Glomerular visceral epithelial cell (primary cell): ENCODE measurements at regions not wholly inside any gene's neighbourhood (a gene's known extent, or its start where the extent isn't known, plus 50 kb on each side); places are given as distances from the start of the nearest gene placed in this dataset.
A peak's percentile ranks its signal among the peaks of the same experiment; 100 is the strongest.
"Not testable (repeated sequence)": the region's sequence is repeated elsewhere in the genome, so short reads cannot be mapped to it uniquely, and the experiment has no call there.

Experiments used
- DNase-seq: peaks from one replicate; pipeline ENCODE4 v3.0.0-alpha.2; 2016; ENCODE audit errors: extremely low spot score

DNA sequence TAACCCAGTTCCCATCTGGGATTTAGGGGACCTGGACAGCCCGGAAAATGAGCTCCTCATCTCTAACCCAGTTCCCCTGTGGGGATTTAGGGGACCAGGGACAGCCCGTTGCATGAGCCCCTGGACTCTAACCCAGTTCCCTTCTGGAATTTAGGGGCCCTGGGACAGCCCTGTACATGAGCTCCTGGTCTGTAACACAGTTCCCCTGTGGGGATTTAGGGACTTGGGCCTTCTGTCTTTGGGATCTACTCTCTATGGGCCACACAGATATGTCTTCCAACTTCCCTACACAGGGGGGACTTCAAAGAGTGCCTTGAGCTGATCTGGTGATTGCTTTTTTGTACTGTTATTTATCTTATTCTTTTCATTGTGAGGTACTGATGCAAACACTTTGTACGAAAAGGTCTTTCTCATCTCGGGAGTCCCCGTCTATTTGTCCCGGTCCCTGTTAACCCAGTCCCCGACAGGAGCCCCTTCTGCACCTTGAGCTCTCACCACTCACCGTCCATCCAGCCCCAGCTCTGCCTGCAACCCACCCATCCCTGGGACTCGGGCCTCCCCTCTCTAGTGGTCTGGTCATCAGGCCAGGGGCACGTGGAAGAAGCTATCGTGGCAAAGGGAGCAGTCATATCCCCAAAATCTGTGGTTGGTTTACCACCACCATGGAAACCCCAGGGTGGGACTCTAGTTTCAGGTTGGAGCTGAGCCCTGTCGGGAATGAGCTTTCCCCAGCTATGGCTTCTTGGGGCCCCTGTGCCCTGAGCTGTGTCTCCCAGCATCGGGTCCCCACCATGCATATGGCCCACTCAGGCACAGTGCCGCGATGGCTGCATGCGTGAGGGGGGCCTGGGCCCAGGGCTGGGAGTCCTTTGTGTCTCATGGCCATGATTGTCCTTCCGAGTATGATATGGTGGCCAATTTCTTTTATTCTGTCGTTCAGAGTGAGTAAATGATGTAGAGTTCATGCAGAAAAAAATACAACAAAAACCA is 270.4 kb upstream of the PLCXD1 start:
- not testable (repeated sequence) for DNase-seq

DNA sequence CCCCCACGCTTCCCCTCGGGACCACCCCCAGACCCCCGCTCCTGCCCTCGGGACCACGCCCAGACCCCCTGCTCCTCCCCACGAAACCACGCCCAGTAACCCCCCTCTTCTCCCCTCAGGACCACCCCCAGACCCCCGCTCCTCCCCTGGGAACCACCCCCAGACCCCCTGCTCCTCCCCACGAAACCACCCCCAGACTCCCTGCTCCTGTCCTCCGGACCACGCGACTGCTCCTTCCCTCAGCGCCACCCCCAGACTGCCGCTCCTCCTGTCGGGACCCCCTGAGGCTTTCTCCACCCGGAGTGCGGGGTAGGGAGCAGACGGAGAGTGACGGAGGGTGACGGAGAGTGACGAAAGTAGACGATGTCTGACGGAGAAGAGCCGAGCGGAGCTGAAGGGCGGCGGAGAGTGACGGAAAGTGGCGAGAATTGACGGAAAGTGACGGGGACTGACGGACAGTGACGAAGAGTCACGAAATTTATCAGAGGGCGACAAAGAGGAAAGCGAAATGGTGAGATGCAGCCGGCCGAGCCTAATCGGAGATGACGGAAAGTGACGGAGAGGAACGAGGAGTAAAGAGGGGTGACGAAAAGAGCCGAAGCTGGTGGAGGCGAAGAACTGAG is 267.2 kb upstream of the PLCXD1 start:
- not testable (repeated sequence) for DNase-seq

DNA sequence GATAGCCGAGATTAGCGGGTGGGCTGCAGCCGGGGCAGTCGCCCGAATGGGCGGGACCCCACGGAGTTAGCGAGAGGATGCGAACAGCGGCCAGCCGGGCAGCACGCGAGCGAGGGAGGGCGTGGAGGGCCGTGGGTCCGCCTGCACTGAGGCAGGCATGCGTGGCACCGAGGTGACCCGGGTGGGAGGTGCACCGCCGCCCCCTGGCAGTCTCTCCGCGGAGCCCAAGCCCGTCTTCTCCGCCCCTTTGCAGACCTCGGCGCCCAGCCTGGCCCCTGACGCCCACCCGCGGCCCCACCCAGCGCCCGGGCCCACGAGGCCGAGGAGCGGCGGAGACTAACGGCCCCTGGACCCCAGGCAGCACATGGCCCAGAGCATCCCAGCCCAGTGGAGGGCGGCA is 266.7 kb upstream of the PLCXD1 start:
- DNase-seq, result not testable (repeated sequence)

DNA sequence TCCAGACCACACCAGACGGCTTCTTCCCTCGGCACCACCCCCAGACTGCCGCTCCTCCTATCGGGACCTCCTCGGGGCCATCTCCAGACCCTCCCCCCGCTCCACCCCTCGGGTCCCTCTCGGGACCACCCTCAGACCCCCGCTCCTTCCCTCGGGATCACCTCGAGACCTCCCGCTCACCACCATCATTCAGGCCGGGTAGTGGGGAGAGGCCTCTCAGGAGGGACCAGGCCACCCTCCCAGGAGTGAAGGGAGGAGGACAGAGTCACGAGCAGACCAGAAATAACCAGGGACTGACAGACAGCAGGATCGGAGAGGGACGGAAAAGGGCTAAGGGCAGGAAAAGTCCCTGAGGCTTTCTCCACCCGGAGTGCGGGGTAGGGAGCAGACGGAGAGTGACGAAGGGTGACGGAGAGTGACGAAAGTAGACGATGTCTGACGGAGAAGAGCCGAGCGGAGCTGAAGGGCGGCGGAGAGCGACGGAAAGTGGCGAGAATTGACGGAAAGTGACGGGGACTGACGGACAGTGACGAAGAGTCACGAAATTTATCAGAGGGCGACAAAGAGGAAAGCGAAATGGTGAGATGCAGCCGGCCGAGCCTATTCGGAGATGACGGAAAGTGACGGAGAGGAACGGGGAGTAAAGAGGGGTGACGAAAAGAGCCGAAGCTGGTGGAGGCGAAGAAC is 262.3 kb upstream of the PLCXD1 start:
- not testable (repeated sequence) for DNase-seq

DNA sequence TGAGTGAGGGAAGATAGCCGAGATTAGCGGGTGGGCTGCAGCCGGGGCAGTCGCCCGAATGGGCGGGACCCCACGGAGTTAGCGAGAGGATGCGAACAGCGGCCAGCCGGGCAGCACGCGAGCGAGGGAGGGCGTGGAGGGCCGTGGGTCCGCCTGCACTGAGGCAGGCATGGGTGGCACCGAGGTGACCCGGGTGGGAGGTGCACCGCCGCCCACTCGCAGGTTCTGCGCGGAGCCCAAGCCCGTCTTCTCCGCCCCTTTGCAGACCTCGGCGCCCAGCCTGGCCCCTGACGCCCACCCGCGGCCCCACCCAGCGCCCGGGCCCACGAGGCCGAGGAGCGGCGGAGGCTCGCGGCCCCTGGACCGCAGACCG is 261.7 kb upstream of the PLCXD1 start:
- DNase-seq, result not testable (repeated sequence)

DNA sequence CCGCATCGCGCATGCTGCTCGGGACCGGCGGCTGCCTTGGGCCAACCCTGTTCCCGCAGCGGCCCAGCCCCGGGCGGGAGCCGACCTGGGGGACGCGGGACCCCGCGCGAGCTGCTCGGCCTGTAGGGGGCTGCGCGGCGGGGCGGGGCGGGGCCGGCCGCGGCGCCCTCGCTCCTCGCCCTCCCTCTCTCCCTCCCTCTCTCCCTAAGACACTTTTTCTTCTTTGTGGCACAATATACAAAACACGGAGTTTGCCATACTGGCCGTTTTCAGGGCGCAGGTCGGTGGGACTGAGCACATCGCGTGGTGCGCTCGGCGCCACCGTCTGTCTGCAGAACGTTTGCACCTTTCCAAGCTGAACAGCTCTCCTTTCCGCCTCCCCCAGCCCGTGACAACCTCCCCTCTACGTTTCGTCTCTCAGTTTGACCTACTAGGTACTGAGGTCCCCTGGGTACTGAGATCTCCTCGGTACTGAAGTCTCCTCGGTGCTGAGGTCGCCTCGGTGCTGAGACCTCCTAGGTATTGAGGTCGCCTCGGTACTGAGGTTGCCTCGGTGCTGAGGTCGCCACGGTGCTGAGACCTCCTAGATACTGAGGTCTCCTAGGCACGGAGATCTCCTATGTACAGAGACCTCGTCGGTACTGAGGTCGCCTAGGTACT is 261.1 kb upstream of the PLCXD1 start:
- DNase-seq, result peak; percentile 16

DNA sequence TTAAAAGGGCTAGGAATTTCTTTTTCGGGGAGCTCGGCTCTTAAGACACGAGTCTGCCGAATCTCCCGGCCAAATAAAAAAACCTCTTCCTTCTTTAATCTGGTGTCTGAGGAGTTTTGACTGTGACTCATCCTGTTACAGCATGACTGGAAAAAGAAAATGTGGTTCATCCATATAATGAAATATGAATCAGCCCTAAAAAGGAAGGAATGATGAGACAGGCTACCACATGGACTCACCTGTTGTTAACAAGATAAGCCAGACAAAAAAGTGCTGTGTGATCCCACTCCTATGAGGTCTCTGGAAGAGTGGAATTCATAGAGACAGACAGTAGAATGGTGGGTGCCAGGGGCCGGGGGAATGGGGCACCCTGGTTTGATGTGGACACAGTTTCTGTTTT is 257.0 kb upstream of the PLCXD1 start:
- DNase-seq, result not testable (repeated sequence)
